GM23338 (cell line): ENCODE measurements at regions not wholly inside any gene's neighbourhood (a gene's known extent, or its start where the extent isn't known, plus 50 kb on each side); places are given as distances from the start of the nearest gene placed in this dataset.

Experiments
- ATAC-seq: fragments of 200-7000 bp; cut with Tn5 transposase; 3 replicates; pipeline ENCODE4 v1.9.1; 2020
- DNase-seq: peaks from one replicate; pipeline ENCODE4 v3.0.0-alpha.2; 2015; ENCODE audit warnings: low spot score
- H2AFZ ChIP-seq: fragments of 200-600 bp; sonication (generic); 2 replicates; pipeline ENCODE4 v1.8.0; 2016; ENCODE audit warnings: antibody characterized with exemption, mild to moderate bottlenecking, moderate library complexity
- H3F3A ChIP-seq: fragments of 200-600 bp; sonication (generic); replicated peaks from 2 replicates; pipeline ENCODE4 v1.8.0; 2017; ENCODE audit warnings: antibody characterized with exemption, mixed run types, low read depth
- H3K27ac ChIP-seq: fragments of 200-600 bp; sonication (generic); 2 replicates; pipeline ENCODE4 v1.6.1; 2016; ENCODE audit warnings: low read depth
- H3K27me3 ChIP-seq: fragments of 200-600 bp; sonication (generic); 2 replicates; pipeline ENCODE4 v1.8.0; 2016; ENCODE audit warnings: mild to moderate bottlenecking, mixed run types, moderate library complexity; ENCODE audit not compliant: insufficient read depth
- H3K36me3 ChIP-seq: fragments of 200-600 bp; sonication (generic); 2 replicates; pipeline ENCODE4 v1.8.0; 2016; ENCODE audit warnings: mild to moderate bottlenecking; ENCODE audit not compliant: insufficient read depth
- H3K4me1 ChIP-seq: fragments of 200-600 bp; sonication (generic); 2 replicates; pipeline ENCODE4 v1.8.0; 2016; ENCODE audit warnings: mild to moderate bottlenecking, moderate library complexity; ENCODE audit not compliant: insufficient read depth
- H3K4me2 ChIP-seq: fragments of 200-600 bp; sonication (generic); 2 replicates; pipeline ENCODE4 v1.7.1; 2017; ENCODE audit warnings: mixed run types
- H3K4me3 ChIP-seq: fragments of 200-600 bp; sonication (generic); 2 replicates; pipeline ENCODE4 v1.6.1; 2016; ENCODE audit warnings: mixed run types
- H3K79me2 ChIP-seq: fragments of 200-600 bp; sonication (generic); replicated peaks from 2 replicates; pipeline ENCODE4 v1.8.0; 2017; ENCODE audit warnings: mild to moderate bottlenecking; ENCODE audit not compliant: insufficient read depth
- H3K9me2 ChIP-seq: fragments of 200-600 bp; sonication (generic); 2 replicates; pipeline ENCODE4 v1.8.0; 2017; ENCODE audit not compliant: insufficient read depth
- H4K20me1 ChIP-seq: fragments of 200-600 bp; sonication (generic); replicated peaks from 2 replicates; pipeline ENCODE4 v1.8.0; 2017; ENCODE audit warnings: mild to moderate bottlenecking; ENCODE audit not compliant: insufficient read depth
- H3K27ac Mint-ChIP-seq: 2 replicates; pipeline ENCODE4 v1.8.0; 2020; ENCODE audit warnings: inconsistent platforms, mild to moderate bottlenecking, moderate library complexity, mixed read lengths
- H3K27me3 Mint-ChIP-seq: 3 replicates; pipeline ENCODE4 v1.8.0; 2022; ENCODE audit warnings: low read depth, mild to moderate bottlenecking, moderate library complexity, mixed read lengths, inconsistent platforms; ENCODE audit not compliant: insufficient read depth, poor library complexity
- H3K36me3 Mint-ChIP-seq: 3 replicates; pipeline ENCODE4 v1.8.0; 2021; ENCODE audit warnings: low read depth, mild to moderate bottlenecking, inconsistent platforms, moderate library complexity, mixed read lengths
- H3K4me1 Mint-ChIP-seq: 3 replicates; pipeline ENCODE4 v1.8.0; 2020; ENCODE audit warnings: mild to moderate bottlenecking, inconsistent platforms, mixed read lengths
- H3K4me3 Mint-ChIP-seq: 3 replicates; pipeline ENCODE4 v1.8.0; 2021; ENCODE audit warnings: moderate library complexity, mild to moderate bottlenecking, inconsistent platforms, mixed read lengths
- H3K9me3 Mint-ChIP-seq: 3 replicates; pipeline ENCODE4 v1.8.0; 2020; ENCODE audit warnings: moderate library complexity, mild to moderate bottlenecking, inconsistent platforms, mixed read lengths
- CREB1 ChIP-seq: fragments of 250-450 bp; sonication (Bioruptor Pico); IDR thresholded peaks from 2 replicates; pipeline ENCODE4 v1.5.0; 2020; ENCODE audit warnings: low read depth, mild to moderate bottlenecking, moderate library complexity
- EZH2 ChIP-seq: fragments of 200-600 bp; sonication (generic); IDR thresholded peaks from one replicate; pipeline ENCODE4 v1.8.0; 2017; ENCODE audit warnings: antibody characterized with exemption, mild to moderate bottlenecking, low read depth; ENCODE audit not compliant: unreplicated experiment
- JUNB ChIP-seq: IDR thresholded peaks from one replicate; pipeline ENCODE4 v1.6.1; 2016; ENCODE audit warnings: antibody characterized with exemption; ENCODE audit not compliant: unreplicated experiment
- NANOG ChIP-seq: IDR thresholded peaks from 2 replicates; pipeline ENCODE4 v1.6.1; 2016; ENCODE audit warnings: antibody characterized with exemption, borderline replicate concordance
- POLR2AphosphoS5 ChIP-seq: IDR thresholded peaks from 2 replicates; pipeline ENCODE4 v1.6.1; 2016; ENCODE audit warnings: antibody characterized with exemption, low read depth
- STAT1 ChIP-seq: IDR thresholded peaks from one replicate; pipeline ENCODE4 v1.6.1; 2016; ENCODE audit warnings: antibody characterized with exemption; ENCODE audit not compliant: unreplicated experiment
- ZNF114 ChIP-seq: fragments of 250-450 bp; sonication (Bioruptor Pico); IDR thresholded peaks from 2 replicates; pipeline ENCODE4 v1.5.0; 2020; ENCODE audit warnings: mild to moderate bottlenecking, moderate library complexity
- ZNF331 ChIP-seq: fragments of 250-450 bp; sonication (Bioruptor Pico); IDR thresholded peaks from 2 replicates; pipeline ENCODE4 v1.5.0; 2020; ENCODE audit warnings: low read depth, mild to moderate bottlenecking, moderate library complexity
- TF ChIP-seq, protein P1 (sequence below), 2 experiments: fragments of 200-600 bp in 1 of 2; sonication (generic) in 1 of 2; conservative IDR thresholded peaks; 2 replicates each; pipeline versions ENCODE4 v1.5.1 to v1.6.1; 2016 to 2017; ENCODE audit warnings: antibody characterized with exemption in 2 of 2, low read depth in 2 of 2, mild to moderate bottlenecking in 2 of 2, moderate library complexity in 1 of 2
- TF ChIP-seq, protein P2 (sequence below): IDR thresholded peaks from 2 replicates; pipeline ENCODE4 v1.6.1; 2016; ENCODE audit warnings: antibody characterized with exemption
- TF ChIP-seq, protein P3 (sequence below): IDR thresholded peaks from one replicate; pipeline ENCODE4 v1.6.1; 2018; ENCODE audit warnings: antibody characterized with exemption; ENCODE audit not compliant: unreplicated experiment

DNA sequence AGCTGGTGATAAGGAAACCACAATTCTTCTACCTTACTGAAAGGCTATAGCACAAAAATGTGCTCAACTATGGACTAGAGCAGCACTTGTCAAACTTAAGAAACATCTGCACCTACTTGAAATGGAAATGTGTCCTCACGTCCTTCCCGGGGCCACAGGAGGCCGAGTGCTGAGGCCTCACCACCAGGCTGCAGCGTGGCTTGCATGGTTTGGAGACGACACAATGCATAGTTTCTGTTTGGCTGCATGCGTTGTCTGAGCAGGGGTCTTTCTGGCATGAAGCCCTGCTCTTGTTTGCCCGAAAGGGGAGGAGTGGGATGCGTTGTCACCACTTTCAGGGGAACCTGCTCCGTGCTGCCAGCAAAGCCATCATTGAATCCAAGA is 228.8 kb downstream of the TTLL2 start (continued):
- TF ChIP-seq, protein P1, sequence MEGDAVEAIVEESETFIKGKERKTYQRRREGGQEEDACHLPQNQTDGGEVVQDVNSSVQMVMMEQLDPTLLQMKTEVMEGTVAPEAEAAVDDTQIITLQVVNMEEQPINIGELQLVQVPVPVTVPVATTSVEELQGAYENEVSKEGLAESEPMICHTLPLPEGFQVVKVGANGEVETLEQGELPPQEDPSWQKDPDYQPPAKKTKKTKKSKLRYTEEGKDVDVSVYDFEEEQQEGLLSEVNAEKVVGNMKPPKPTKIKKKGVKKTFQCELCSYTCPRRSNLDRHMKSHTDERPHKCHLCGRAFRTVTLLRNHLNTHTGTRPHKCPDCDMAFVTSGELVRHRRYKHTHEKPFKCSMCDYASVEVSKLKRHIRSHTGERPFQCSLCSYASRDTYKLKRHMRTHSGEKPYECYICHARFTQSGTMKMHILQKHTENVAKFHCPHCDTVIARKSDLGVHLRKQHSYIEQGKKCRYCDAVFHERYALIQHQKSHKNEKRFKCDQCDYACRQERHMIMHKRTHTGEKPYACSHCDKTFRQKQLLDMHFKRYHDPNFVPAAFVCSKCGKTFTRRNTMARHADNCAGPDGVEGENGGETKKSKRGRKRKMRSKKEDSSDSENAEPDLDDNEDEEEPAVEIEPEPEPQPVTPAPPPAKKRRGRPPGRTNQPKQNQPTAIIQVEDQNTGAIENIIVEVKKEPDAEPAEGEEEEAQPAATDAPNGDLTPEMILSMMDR (conservative IDR thresholded peaks at IDR 0.05; ENCODE audit: low read depth in 2 of 2) = no peak
- TF ChIP-seq ZNF331 (CRISPR knock-in tag) (no peak), STAT1 (no peak), EZH2 (no peak), JUNB (no peak), CREB1 (no peak), NANOG (no peak), POLR2AphosphoS5 (no peak)
- TF ChIP-seq, protein P2, sequence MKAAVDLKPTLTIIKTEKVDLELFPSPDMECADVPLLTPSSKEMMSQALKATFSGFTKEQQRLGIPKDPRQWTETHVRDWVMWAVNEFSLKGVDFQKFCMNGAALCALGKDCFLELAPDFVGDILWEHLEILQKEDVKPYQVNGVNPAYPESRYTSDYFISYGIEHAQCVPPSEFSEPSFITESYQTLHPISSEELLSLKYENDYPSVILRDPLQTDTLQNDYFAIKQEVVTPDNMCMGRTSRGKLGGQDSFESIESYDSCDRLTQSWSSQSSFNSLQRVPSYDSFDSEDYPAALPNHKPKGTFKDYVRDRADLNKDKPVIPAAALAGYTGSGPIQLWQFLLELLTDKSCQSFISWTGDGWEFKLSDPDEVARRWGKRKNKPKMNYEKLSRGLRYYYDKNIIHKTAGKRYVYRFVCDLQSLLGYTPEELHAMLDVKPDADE = no peak
- TF ChIP-seq, protein P3, sequence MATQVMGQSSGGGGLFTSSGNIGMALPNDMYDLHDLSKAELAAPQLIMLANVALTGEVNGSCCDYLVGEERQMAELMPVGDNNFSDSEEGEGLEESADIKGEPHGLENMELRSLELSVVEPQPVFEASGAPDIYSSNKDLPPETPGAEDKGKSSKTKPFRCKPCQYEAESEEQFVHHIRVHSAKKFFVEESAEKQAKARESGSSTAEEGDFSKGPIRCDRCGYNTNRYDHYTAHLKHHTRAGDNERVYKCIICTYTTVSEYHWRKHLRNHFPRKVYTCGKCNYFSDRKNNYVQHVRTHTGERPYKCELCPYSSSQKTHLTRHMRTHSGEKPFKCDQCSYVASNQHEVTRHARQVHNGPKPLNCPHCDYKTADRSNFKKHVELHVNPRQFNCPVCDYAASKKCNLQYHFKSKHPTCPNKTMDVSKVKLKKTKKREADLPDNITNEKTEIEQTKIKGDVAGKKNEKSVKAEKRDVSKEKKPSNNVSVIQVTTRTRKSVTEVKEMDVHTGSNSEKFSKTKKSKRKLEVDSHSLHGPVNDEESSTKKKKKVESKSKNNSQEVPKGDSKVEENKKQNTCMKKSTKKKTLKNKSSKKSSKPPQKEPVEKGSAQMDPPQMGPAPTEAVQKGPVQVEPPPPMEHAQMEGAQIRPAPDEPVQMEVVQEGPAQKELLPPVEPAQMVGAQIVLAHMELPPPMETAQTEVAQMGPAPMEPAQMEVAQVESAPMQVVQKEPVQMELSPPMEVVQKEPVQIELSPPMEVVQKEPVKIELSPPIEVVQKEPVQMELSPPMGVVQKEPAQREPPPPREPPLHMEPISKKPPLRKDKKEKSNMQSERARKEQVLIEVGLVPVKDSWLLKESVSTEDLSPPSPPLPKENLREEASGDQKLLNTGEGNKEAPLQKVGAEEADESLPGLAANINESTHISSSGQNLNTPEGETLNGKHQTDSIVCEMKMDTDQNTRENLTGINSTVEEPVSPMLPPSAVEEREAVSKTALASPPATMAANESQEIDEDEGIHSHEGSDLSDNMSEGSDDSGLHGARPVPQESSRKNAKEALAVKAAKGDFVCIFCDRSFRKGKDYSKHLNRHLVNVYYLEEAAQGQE = no peak

DNA sequence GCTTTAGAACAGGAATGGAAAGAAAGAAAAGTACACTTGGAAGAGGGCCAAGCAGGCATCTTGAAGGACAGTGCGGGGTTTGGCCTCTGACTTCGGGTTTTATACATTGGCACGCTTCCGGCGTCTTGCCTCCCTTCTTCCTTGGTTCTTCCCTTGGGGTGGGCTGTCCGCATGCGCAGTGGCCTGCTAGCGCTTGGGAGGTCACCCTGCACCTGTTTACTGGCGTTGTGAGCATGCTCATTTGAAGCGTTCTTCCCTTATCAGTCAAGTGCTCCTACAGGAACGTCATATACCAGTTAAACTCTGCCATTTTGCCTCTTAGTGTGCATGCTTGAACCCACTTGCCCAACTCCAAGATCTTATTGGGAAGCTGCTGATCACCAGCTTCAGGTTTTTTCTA is 230.0 kb downstream of the TTLL2 start:
- no peak overlapping the region for H3K4me2 ChIP-seq
- H2AFZ ChIP-seq = no peak overlapping the region
- no peaks in the 10 kb centered on the region for H3F3A ChIP-seq
- no peaks in the 10 kb centered on the region for H3K79me2 ChIP-seq
- Mint-ChIP-seq H3K27me3 (peaks cover 2% of the 10 kb centered on the region), H3K9me3 (peaks cover 12% of the 10 kb centered on the region), H3K27ac (no peak overlapping the region), H3K4me3 (no peak overlapping the region), H3K4me1 (peaks cover 4% of the 10 kb centered on the region; the same call in 2 of the 3 replicates), H3K36me3 (peaks cover 7% of the 10 kb centered on the region; the same call in 2 of the 3 replicates)
- H3K27me3 ChIP-seq = no peaks in the 10 kb centered on the region
- H3K9me2 ChIP-seq = no peaks in the 10 kb centered on the region
- no peaks in the 10 kb centered on the region for H3K4me1 ChIP-seq
- no peak overlapping the region for H3K4me3 ChIP-seq
- DNase-seq (no peak), ATAC-seq (no peak)
- no peak overlapping the region for H3K27ac ChIP-seq
- H3K36me3 ChIP-seq = no peaks in the 10 kb centered on the region
- H4K20me1 ChIP-seq = no peaks in the 10 kb centered on the region; the same call in 1 of the 2 replicates
- TF ChIP-seq ZNF114 (no peak), CREB1 (no peak), EZH2 (no peak), NANOG (no peak), POLR2AphosphoS5 (no peak), ZNF331 (CRISPR knock-in tag) (no peak), JUNB (no peak), STAT1 (no peak)
- TF ChIP-seq, protein P2 = no peak
- TF ChIP-seq, protein P1 (conservative IDR thresholded peaks at IDR 0.05; ENCODE audit: low read depth in 2 of 2) = no peak
- TF ChIP-seq, protein P3 = no peak
